DOHH2 (cell line): ENCODE measurements at regions not wholly inside any gene's neighbourhood (a gene's known extent, or its start where the extent isn't known, plus 50 kb on each side); places are given as distances from the start of the nearest gene placed in this dataset.

Source experiments
- CTCF ChIP-seq: fragments of 200-600 bp; sonication (generic); IDR thresholded peaks from one replicate; pipeline ENCODE4 v1.5.1; 2014; ENCODE audit warnings: antibody characterized with exemption, mild to moderate bottlenecking, low read depth, low read length; ENCODE audit not compliant: poor library complexity, severe bottlenecking
- EZH2phosphoT487 ChIP-seq: fragments of 200-600 bp; sonication (generic); IDR thresholded peaks from 2 replicates; pipeline ENCODE4 v1.6.1; 2017; ENCODE audit warnings: borderline replicate concordance, mild to moderate bottlenecking, antibody characterized with exemption, low read length, moderate library complexity, mixed read lengths

GRCh38 chr13:44817131-44817671 is 172.1 kb downstream of the NUFIP1 start:
- TF ChIP-seq CTCF: no peak
- no peak for TF ChIP-seq EZH2phosphoT487
